Pancreas (tissue), 10 donors: ENCODE measurements at regions not wholly inside any gene's neighbourhood (a gene's known extent, or its start where the extent isn't known, plus 50 kb on each side); places are given as distances from the start of the nearest gene placed in this dataset.

Experiments
- ATAC-seq, 4 donors: fragments of 200-7000 bp; cut with Tn5 transposase; one replicate each; pipeline versions ENCODE4 v1.8.0 to v1.9.1; 2020; ENCODE audit warnings: mild to moderate bottlenecking in 4 of 4, moderate library complexity in 4 of 4
- DNase-seq, 6 donors: peaks; one replicate each; pipeline ENCODE4 v3.0.0-alpha.2; 2020
- FAIRE-seq: peaks from 2 replicates; lab custom pipeline; 2012; peaks lifted over from hg19 to GRCh38; lab: Jason Lieb, UNC
- H3K27ac ChIP-seq, 4 donors: fragments of 200-600 bp; sonication (generic); 1 replicate in 3 of 4; 2 replicates in 1 of 4; pipeline versions ENCODE4 v1.5.0 to v1.8.0; 2020
- H3K27me3 ChIP-seq, 4 donors: fragments of 200-600 bp; one replicate each; pipeline ENCODE4 v1.8.0; 2021
- H3K36me3 ChIP-seq, 3 donors: fragments of 200-600 bp; sonication (generic) in 1 of 3; one replicate each; pipeline versions ENCODE4 v1.5.0 to v1.8.0; 2020 to 2021
- H3K4me1 ChIP-seq, 3 donors: fragments of 200-600 bp; one replicate each; pipeline ENCODE4 v1.8.0; 2021
- H3K4me3 ChIP-seq, 4 donors: fragments of 200-600 bp; sonication (generic) in 2 of 4; one replicate each; pipeline versions ENCODE4 v1.5.0 to v1.8.0; 2020 to 2021
- H3K9me3 ChIP-seq, 4 donors: fragments of 200-600 bp; one replicate each; pipeline ENCODE4 v1.8.0; 2021
- CTCF ChIP-seq, 4 donors: fragments of 200-600 bp; sonication (generic) in 3 of 4; IDR thresholded peaks; one replicate each; pipeline versions ENCODE4 v1.5.0 to v1.8.0; 2021; ENCODE audit warnings: antibody characterized with exemption in 4 of 4
- WGBS, 2 donors: extraction: QIAGEN DNeasy Blood & Tissue Kit; methylation state at CpG; one replicate each; pipeline ENCODE4 v1.1.7; 2013; 5-methylcytosine and 5-hydroxymethylcytosine counted together
- intact Hi-C, 3 donors: fragments of 100-400 bp; cut with DNase I; formaldehyde crosslinking; loops; one replicate each; pipeline versions ENCODE4 v1.11.1 to v1.14.2; 2022
- donor health status: healthy with polysubstance abuse.
- donor health status: DM: no; HTN: no; CAD: no; lungs with moderate emphysema.
- donor health status: DM: no; HTN: no; CAD: no.
- donor health status: control.
- donor health status: control.
- donor health status: Bipolar disorder and iron deficiency.
- donor health status: DM: yes; HTN: yes; CAD: no.
- donor health status: DM: no; HTN: no; CAD: no.
- donor health status: DM: no; HTN: no; CAD: no.
- donor health status: DM: yes; HTN: yes; CAD: no.

GRCh38 chr13:67308004-67308772 is 78.1 kb upstream of the PCDH9 start:
- H3K4me3 ChIP-seq: no peak overlapping the region
- DNase-seq (no peak), ATAC-seq (no peak), FAIRE-seq (no peak)
- H3K36me3 ChIP-seq: no peaks in the 10 kb centered on the region
- intact Hi-C loops: no loop called here
- WGBS, 2 donors: 48 to 74% methylated on average over 4 of the region's 4 CpGs
- H3K9me3 ChIP-seq: no peaks in the 10 kb centered on the region
- no peaks in the 10 kb centered on the region for H3K4me1 ChIP-seq
- no peaks in the 10 kb centered on the region for H3K27me3 ChIP-seq
- no peak for TF ChIP-seq CTCF (IDR thresholded peaks at IDR 0.05)
- H3K27ac ChIP-seq: no peak overlapping the region

DNA sequence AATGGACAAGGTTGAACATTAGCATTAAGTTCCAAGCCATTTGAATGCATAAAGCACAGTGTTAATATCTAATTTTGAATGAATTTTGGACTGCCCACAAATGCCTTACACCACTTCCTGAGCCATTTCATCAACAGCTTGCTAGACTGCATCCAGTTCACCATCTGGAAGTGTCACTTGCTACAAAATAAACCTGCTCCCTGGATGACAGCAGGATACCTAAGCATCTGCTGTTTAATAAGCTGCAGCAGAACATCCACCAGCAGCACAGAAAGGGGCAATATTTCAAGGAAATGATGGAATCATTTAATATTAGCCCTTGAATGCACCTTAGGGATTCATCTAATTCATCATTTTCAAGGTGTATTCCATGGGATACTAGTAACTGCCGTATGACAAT is 76.6 kb upstream of the PCDH9 start:
- TF ChIP-seq CTCF (IDR thresholded peaks at IDR 0.05): no peak
- Histone ChIP-seq H3K4me3 (no peak overlapping the region), H3K9me3 (no peaks in the 10 kb centered on the region), H3K4me1 (no peaks in the 10 kb centered on the region), H3K36me3 (no peaks in the 10 kb centered on the region), H3K27me3 (no peaks in the 10 kb centered on the region), H3K27ac (no peak overlapping the region)
- WGBS, 2 donors: 71 to 87% methylated on average over 1 of the region's 1 CpG
- ATAC-seq (no peak), FAIRE-seq (no peak), DNase-seq (no peak)
- intact Hi-C loops: no loop called here

GRCh38 chr13:67303661-67304333 is 73.7 kb upstream of the PCDH9 start:
- no peak for DNase-seq
- ATAC-seq: no peak
- no peak overlapping the region for H3K27ac ChIP-seq
- TF ChIP-seq CTCF (IDR thresholded peaks at IDR 0.05): no peak
- no peaks in the 10 kb centered on the region for H3K4me1 ChIP-seq
- H3K9me3 ChIP-seq: no peaks in the 10 kb centered on the region
- FAIRE-seq: no peak
- H3K27me3 ChIP-seq: no peaks in the 10 kb centered on the region
- WGBS, 2 donors: 38 to 40% methylated on average over 6 of the region's 6 CpGs
- no peaks in the 10 kb centered on the region for H3K36me3 ChIP-seq
- intact Hi-C loops: no loop called here
- no peak overlapping the region for H3K4me3 ChIP-seq

- Histone ChIP-seq H3K27me3 (no peaks in the 10 kb centered on the region), H3K9me3 (no peaks in the 10 kb centered on the region), H3K27ac (no peak overlapping the region), H3K36me3 (no peaks in the 10 kb centered on the region), H3K4me3 (no peak overlapping the region), H3K4me1 (no peaks in the 10 kb centered on the region)
- DNase-seq: no peak
- FAIRE-seq: no peak
- no peak for ATAC-seq
- WGBS, 2 donors: 69 to 81% methylated on average over 3 of the region's 3 CpGs
- intact Hi-C loops: no loop called here
- TF ChIP-seq CTCF (IDR thresholded peaks at IDR 0.05): no peak
These were observed 69.6 kb upstream of the PCDH9 start for GRCh38 chr13:67299751-67300150.
